ENCODE measurements at regions not wholly inside any gene's neighbourhood (a gene's known extent, or its start where the extent isn't known, plus 50 kb on each side); places are given as distances from the start of the nearest gene placed in this dataset.

DNA sequence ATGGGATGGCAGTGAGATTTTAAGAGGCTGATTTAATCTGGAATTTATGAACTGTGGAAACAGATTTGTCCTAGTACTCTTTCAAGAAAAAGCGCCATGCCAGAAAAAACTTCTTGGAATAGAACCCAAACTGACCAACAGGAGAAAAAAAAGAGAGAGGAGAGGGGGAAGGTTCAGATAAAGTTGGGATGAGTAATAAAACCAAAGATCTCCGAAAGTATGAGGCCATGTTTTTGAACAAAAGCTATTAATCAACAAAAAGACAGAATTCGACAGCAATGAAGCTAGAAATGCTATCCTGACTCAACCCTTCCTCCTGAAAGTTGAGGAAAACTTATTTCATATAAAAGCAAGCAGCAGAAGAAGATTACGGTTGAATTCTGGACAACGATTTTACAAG, 135.5 kb downstream of the CEMIP2 start:
- Histone ChIP-seq H3K9me3 (ENCODE audit: control insufficient read depth in 2 of 3, low read length in 3 of 3) (no peaks in the 10 kb centered on the region), H3K4me1 (ENCODE audit: control insufficient read depth in 2 of 2, insufficient read depth in 2 of 2, low read length in 2 of 2) (no peaks in the 10 kb centered on the region), H3K27me3 (ENCODE audit: control insufficient read depth in 2 of 2, insufficient read depth in 2 of 2, low read length in 2 of 2) (no peaks in the 10 kb centered on the region), H3K36me3 (ENCODE audit: control insufficient read depth in 2 of 3, insufficient read depth in 3 of 3, low read length in 3 of 3) (no peaks in the 10 kb centered on the region), H3K27ac (ENCODE audit: low read depth, low read length) (no peak overlapping the region), H3K4me3 (ENCODE audit: low read length) (no peak overlapping the region)
- POLR2A ChIA-PET: no interaction called here
- intact Hi-C loops (cut with micrococcal nuclease): no loop called here
- CTCF ChIA-PET: no interaction called here
- Mint-ChIP-seq H3K27me3 (peaks cover 0 to 3% (median 0%) of the 10 kb centered on the region in 5 donors), H3K4me3 (no peak overlapping the region), H3K4me1 (peaks cover 0 to 34% (median 0%) of the 10 kb centered on the region in 7 donors), H3K27ac (no peak overlapping the region), H3K36me3 (peaks cover 0 to 7% (median 0%) of the 10 kb centered on the region in 5 donors), H3K9me3 (peaks cover 0 to 5% (median 0%) of the 10 kb centered on the region in 11 donors)
- ATAC-seq (no peak), DNase-seq (no peak)

- no peak overlapping the region for H3K27ac Mint-ChIP-seq
- CTCF ChIA-PET: no interaction called here
- H3K4me3 ChIP-seq (ENCODE audit: low read length): no peak overlapping the region
- POLR2A ChIA-PET: no interaction called here
- peaks cover 0 to 2% (median 0%) of the 10 kb centered on the region in 5 donors for H3K36me3 Mint-ChIP-seq
- no peaks in the 10 kb centered on the region for H3K36me3 ChIP-seq (ENCODE audit: control insufficient read depth in 2 of 3, insufficient read depth in 3 of 3, low read length in 3 of 3)
- ATAC-seq (no peak), DNase-seq (no peak)
- H3K9me3 Mint-ChIP-seq: peaks cover 0 to 5% (median 0%) of the 10 kb centered on the region in 11 donors
- H3K4me1 Mint-ChIP-seq: peaks cover 0 to 28% (median 0%) of the 10 kb centered on the region in 7 donors
- H3K4me3 Mint-ChIP-seq: peak overlapping the region in 1 of 10 donors; percentile 12
- H3K27ac ChIP-seq (ENCODE audit: low read depth, low read length): no peak overlapping the region
- peaks cover 0 to 13% (median 0%) of the 10 kb centered on the region in 5 donors for H3K27me3 Mint-ChIP-seq
- no peaks in the 10 kb centered on the region for H3K9me3 ChIP-seq (ENCODE audit: control insufficient read depth in 2 of 3, low read length in 3 of 3)
- no peaks in the 10 kb centered on the region for H3K4me1 ChIP-seq (ENCODE audit: control insufficient read depth in 2 of 2, insufficient read depth in 2 of 2, low read length in 2 of 2)
- no peaks in the 10 kb centered on the region for H3K27me3 ChIP-seq (ENCODE audit: control insufficient read depth in 2 of 2, insufficient read depth in 2 of 2, low read length in 2 of 2)
- intact Hi-C loops (cut with micrococcal nuclease): loop anchor here in 1 of 2 donors (2.0 kb wide), 1 partner anchor 86 kb away; no protein-coding TSS in a partner anchor
Measured at GRCh38 chr9:71630377-71630995, 137.8 kb downstream of the CEMIP2 start.

GRCh38 chr9:71629578-71630215, 138.6 kb downstream of the CEMIP2 start:
- POLR2A ChIA-PET: no interaction called here
- Histone ChIP-seq H3K36me3 (ENCODE audit: control insufficient read depth in 2 of 3, insufficient read depth in 3 of 3, low read length in 3 of 3) (no peaks in the 10 kb centered on the region), H3K4me3 (ENCODE audit: low read length) (no peak overlapping the region), H3K4me1 (ENCODE audit: control insufficient read depth in 2 of 2, insufficient read depth in 2 of 2, low read length in 2 of 2) (no peaks in the 10 kb centered on the region), H3K27me3 (ENCODE audit: control insufficient read depth in 2 of 2, insufficient read depth in 2 of 2, low read length in 2 of 2) (no peaks in the 10 kb centered on the region), H3K27ac (ENCODE audit: low read depth, low read length) (no peak overlapping the region), H3K9me3 (ENCODE audit: control insufficient read depth in 2 of 3, low read length in 3 of 3) (no peaks in the 10 kb centered on the region)
- peaks cover 0 to 5% (median 0%) of the 10 kb centered on the region in 11 donors for H3K9me3 Mint-ChIP-seq
- no peak overlapping the region for H3K4me3 Mint-ChIP-seq
- DNase-seq (no peak), ATAC-seq (no peak)
- peaks cover 0 to 28% (median 0%) of the 10 kb centered on the region in 7 donors for H3K4me1 Mint-ChIP-seq
- intact Hi-C loops (cut with micrococcal nuclease): loop anchor here in 1 of 2 donors (2.0 to 5.0 kb wide), 3 partner anchors 33 to 87 kb away; no protein-coding TSS in a partner anchor
- peaks cover 0 to 15% (median 0%) of the 10 kb centered on the region in 5 donors for H3K27me3 Mint-ChIP-seq
- peak overlapping the region in 1 of 9 donors; percentile 39 for H3K27ac Mint-ChIP-seq
- H3K36me3 Mint-ChIP-seq: no peaks in the 10 kb centered on the region
- CTCF ChIA-PET: no interaction called here

DNA sequence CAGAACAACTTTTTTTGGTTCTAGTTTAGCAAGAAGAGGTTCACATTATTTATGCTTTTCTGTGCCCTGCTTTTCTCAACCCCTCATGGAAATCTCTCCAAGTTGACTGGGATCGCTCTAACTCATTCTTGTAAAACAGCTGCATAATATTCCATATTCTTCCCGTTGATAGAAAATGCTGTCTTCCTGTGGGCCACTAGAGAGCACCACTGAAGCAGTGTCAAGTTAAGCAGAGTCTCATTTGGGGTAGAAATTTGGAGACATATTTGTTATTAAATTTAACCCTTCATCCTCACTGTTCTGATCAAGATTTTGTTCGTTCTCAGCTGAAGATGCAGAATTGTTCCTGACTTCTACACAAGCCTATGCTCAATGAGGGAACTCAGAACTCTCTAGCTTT, 140.1 kb downstream of the CEMIP2 start:
- CTCF ChIA-PET: interaction anchor here (0.6 to 1.2 kb wide), 5 partner anchors 11 to 404 kb away, joined by 3 to 8 read pairs (median 3); no protein-coding TSS in a partner anchor
- Mint-ChIP-seq H3K27me3 (peaks cover 0 to 27% (median 0%) of the 10 kb centered on the region in 5 donors), H3K4me3 (no peak overlapping the region), H3K27ac (no peak overlapping the region), H3K9me3 (peaks cover 0 to 5% (median 0%) of the 10 kb centered on the region in 11 donors), H3K36me3 (no peaks in the 10 kb centered on the region), H3K4me1 (peaks cover 0 to 33% (median 0%) of the 10 kb centered on the region in 7 donors)
- H3K36me3 ChIP-seq (ENCODE audit: control insufficient read depth in 2 of 3, insufficient read depth in 3 of 3, low read length in 3 of 3): no peaks in the 10 kb centered on the region
- DNase-seq (peak in 1 of 9 donors; percentile 29), ATAC-seq (peak; percentile 57)
- intact Hi-C loops (cut with micrococcal nuclease): loop anchor here (1.0 to 5.0 kb wide), 5 partner anchors 34 to 397 kb away; no protein-coding TSS in a partner anchor
- H3K27ac ChIP-seq (ENCODE audit: low read depth, low read length): no peak overlapping the region
- no peak overlapping the region for H3K4me3 ChIP-seq (ENCODE audit: low read length)
- POLR2A ChIA-PET: interaction anchor here (0.9 kb wide), 1 partner anchor 139 kb away, joined by 3 read pairs; no protein-coding TSS in a partner anchor
- H3K9me3 ChIP-seq (ENCODE audit: control insufficient read depth in 2 of 3, low read length in 3 of 3): no peaks in the 10 kb centered on the region
- no peaks in the 10 kb centered on the region for H3K27me3 ChIP-seq (ENCODE audit: control insufficient read depth in 2 of 2, insufficient read depth in 2 of 2, low read length in 2 of 2)
- H3K4me1 ChIP-seq (ENCODE audit: control insufficient read depth in 2 of 2, insufficient read depth in 2 of 2, low read length in 2 of 2): no peaks in the 10 kb centered on the region

GRCh38 chr9:71627537-71627936, 140.8 kb downstream of the CEMIP2 start:
- H3K27me3 Mint-ChIP-seq: peaks cover 0 to 32% (median 0%) of the 10 kb centered on the region in 5 donors
- peak overlapping the region in 1 of 9 donors; percentile 16 for H3K27ac Mint-ChIP-seq
- Histone ChIP-seq H3K36me3 (ENCODE audit: control insufficient read depth in 2 of 3, insufficient read depth in 3 of 3, low read length in 3 of 3) (no peaks in the 10 kb centered on the region), H3K4me3 (ENCODE audit: low read length) (no peak overlapping the region), H3K27ac (ENCODE audit: low read depth, low read length) (no peak overlapping the region), H3K9me3 (ENCODE audit: control insufficient read depth in 2 of 3, low read length in 3 of 3) (no peaks in the 10 kb centered on the region), H3K27me3 (ENCODE audit: control insufficient read depth in 2 of 2, insufficient read depth in 2 of 2, low read length in 2 of 2) (no peaks in the 10 kb centered on the region), H3K4me1 (ENCODE audit: control insufficient read depth in 2 of 2, insufficient read depth in 2 of 2, low read length in 2 of 2) (no peaks in the 10 kb centered on the region)
- ChIA-PET CTCF (interaction anchor here (0.6 to 1.1 kb wide), 4 partner anchors 12 to 405 kb away, joined by 3 to 8 read pairs (median 4); no protein-coding TSS in a partner anchor), POLR2A (no interaction called here)
- peaks cover 0 to 33% (median 0%) of the 10 kb centered on the region in 7 donors for H3K4me1 Mint-ChIP-seq
- intact Hi-C loops (cut with micrococcal nuclease): loop anchor here (2.0 to 5.0 kb wide), 3 partner anchors 35 to 89 kb away; no protein-coding TSS in a partner anchor
- ATAC-seq: no peak
- no peaks in the 10 kb centered on the region for H3K36me3 Mint-ChIP-seq
- peaks cover 0 to 3% (median 0%) of the 10 kb centered on the region in 11 donors for H3K9me3 Mint-ChIP-seq
- DNase-seq: no peak
- H3K4me3 Mint-ChIP-seq: no peak overlapping the region

DNA sequence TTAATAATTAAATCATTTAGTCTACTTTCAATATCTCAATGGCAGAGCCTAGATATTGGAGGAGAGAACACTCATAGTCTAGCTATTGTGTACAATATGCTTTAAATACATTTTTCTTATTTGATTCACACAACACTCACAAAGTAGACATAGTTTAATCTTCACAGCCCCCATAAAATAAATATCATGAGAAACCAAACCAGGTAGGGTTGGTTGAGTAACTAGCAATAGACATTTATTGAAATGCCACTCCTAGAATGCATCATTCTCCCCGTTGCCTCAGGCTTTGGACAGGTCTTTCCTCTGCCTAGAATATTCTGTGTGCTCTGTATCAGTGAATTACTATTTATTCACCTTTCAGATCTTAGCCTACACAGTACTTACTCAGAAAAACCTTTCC, 141.9 kb downstream of the CEMIP2 start:
- Mint-ChIP-seq H3K4me1 (peaks cover 0 to 33% (median 0%) of the 10 kb centered on the region in 7 donors), H3K9me3 (peaks cover 0 to 1% (median 0%) of the 10 kb centered on the region in 11 donors), H3K27me3 (peaks cover 0 to 41% (median 0%) of the 10 kb centered on the region in 5 donors), H3K4me3 (no peak overlapping the region), H3K27ac (no peak overlapping the region), H3K36me3 (no peaks in the 10 kb centered on the region)
- Histone ChIP-seq H3K4me3 (ENCODE audit: low read length) (no peak overlapping the region), H3K4me1 (ENCODE audit: control insufficient read depth in 2 of 2, insufficient read depth in 2 of 2, low read length in 2 of 2) (no peaks in the 10 kb centered on the region), H3K36me3 (ENCODE audit: control insufficient read depth in 2 of 3, insufficient read depth in 3 of 3, low read length in 3 of 3) (no peaks in the 10 kb centered on the region), H3K9me3 (ENCODE audit: control insufficient read depth in 2 of 3, low read length in 3 of 3) (no peaks in the 10 kb centered on the region), H3K27me3 (ENCODE audit: control insufficient read depth in 2 of 2, insufficient read depth in 2 of 2, low read length in 2 of 2) (no peaks in the 10 kb centered on the region), H3K27ac (ENCODE audit: low read depth, low read length) (no peak overlapping the region)
- POLR2A ChIA-PET: no interaction called here
- intact Hi-C loops (cut with micrococcal nuclease): loop anchor here (2.0 to 5.0 kb wide), 3 partner anchors 36 to 90 kb away; no protein-coding TSS in a partner anchor
- CTCF ChIA-PET: no interaction called here
- ATAC-seq: no peak
- DNase-seq: no peak
